ENCODE measurements at regions not wholly inside any gene's neighbourhood (a gene's known extent, or its start where the extent isn't known, plus 50 kb on each side); places are given as distances from the start of the nearest gene placed in this dataset.

DNA sequence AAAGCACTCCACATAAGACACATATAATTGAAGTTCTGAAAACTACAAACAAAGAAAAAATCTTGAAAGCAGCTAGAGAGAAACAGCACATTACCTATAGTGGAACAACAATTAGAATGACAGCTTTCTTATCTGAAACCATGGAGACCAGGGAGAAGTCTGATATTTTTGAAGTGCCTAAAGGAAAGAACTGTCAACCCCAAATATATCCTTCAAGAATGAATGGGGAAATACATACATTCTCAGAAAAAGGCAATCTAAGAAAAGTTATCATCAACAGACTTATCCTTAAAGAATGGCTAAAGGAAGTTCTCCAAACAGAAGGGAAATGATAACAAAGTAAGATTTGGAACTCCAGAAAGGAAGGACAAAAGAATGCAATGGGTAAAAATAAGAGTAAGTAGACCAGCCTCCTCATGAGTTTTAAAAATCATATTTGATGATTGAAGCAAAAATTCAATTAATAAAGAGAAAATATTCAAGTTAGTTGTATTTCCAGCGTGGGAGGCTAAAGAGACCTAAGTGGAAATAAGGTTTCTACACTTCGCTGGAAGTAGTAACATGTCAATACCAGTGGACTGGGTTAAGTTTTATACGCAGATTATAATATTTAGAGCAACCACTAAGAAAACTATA is 170.8 kb upstream of the SAMSN1 start:
- no peak for DNase-seq

DNA sequence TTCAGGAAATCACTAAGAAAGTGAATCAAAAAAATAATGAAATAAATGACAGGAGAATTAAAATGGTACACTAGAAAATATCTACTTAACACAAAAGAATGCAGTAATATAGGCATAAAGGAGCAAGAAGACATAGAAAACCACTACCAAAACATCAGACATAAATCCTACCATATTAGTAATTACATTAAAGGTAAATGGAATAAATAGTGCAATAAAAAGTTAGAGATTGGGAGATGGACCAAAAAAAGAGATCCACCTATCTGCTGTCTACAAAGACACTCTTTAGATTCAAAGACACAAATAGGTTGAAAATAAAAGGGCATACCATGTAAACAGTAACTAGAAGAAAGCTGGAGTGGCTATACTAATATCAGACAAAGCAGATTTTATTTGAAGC is 167.0 kb upstream of the SAMSN1 start:
- no peak for DNase-seq

DNA sequence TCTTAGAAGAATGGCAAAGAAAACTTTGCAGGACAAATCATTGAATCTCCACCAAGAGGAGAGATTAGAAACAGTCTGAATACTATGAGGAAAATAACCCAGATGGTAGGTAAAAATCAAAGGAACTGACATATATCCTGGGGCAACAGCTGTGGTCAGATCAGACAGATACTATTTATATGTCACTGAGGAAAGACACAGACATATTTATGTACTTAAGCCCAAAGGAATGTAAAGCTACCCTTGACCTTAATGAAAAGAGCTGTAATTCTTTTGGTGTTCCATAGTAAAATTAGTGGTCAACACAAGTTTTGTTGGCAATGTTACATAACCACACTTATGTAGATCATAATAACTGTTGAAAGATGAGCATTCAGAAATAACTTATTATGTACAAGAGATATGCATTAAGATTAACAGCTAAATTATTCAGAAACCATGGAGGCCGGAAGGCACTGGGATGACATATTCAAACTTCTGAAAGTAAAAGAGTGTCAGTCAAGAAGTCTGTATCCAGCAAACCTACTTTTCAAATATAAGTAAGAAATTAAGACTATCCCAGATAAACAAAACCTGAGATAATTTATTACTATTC is 166.1 kb upstream of the SAMSN1 start:
- DNase-seq, result no peak

DNA sequence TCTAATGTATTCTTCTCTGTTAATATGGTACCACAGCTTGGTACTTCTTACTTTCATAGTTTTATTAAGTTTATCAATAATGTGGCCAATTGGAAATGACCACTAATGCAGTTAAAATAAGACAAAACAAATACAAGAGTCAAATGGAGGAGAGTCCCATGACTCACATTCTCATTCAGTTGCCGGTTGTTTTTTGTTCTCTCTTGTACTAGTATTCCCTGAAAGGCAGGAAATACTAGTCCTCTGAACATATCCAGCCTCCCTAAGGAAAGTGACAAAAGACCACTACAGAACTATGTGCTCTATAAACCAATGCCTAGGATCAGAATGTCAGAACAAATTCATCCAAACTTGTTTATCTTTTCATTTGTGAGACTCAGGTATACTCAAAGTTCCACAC is 165.2 kb upstream of the SAMSN1 start:
- DNase-seq, result no peak

DNA sequence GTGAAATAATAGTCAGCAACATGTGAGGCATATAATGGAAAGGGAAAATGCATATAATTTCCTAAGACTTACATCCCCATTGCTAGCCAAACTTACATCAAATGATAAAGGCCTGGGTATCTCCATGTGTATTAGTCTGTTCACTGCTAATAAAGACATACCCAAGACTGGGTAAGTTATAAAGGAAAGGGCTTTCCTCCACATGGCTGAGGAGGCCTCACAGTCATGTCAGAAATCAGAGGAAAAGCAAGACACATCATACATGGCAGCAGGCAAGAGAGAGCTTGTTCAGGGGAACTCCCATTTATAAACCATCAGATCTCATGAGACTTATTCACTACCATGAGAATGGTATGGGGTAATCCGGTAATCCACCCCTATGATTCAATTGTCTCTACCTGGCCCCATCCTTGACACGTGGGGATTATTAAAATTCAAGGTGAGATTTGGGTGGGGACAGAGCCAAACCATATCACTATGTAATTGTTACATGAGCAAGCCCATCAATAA is 161.5 kb upstream of the SAMSN1 start:
- DNase-seq, result no peak

GRCh38 chr21:14706712-14707510 is 160.8 kb upstream of the SAMSN1 start:
- DNase-seq, result peak; percentile 10

DNA sequence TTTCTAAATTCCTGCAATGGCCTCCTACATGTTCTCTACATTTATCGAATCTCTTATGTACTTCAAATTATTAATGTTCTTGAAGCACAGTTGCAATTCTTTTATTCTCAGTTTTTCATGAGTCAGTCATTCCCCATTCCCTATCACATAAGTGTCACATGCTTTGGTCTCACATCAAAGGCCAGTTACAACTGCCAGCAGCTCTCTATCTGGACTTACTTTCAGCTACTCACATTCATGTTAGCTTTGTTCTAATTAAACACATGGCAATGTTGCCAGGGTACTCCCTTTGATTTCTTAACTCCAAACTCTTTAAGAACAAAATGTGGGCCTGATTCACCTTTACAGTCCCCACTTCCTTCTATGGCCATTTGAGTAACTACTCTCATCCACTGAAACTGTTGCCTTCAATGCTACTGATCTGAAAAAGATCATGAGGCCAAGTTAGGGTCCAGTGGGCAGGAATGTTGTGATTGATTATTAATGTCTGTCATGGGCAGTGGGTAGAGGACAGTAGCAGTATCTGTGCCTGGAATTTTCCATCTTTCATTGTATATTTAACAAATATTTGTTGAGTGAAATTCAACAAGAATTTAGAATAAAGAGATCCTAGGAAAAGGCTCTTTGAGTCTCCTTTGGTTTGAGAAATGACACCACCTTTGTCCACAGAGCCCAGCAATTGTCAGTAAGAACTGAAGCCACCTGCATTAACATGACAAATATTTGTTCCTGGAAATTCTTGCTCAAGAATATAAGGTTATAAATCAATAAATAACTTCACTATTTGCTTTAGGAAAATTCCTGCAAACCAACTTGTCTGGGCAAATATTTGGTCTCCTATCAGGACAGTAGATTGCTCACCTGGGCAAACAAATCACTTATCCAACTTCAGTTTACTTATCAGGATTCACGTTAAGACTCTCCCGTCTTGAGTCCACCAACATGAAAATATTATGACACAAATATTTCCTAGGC is 153.6 kb upstream of the SAMSN1 start:
- DNase-seq, result no peak

DNA sequence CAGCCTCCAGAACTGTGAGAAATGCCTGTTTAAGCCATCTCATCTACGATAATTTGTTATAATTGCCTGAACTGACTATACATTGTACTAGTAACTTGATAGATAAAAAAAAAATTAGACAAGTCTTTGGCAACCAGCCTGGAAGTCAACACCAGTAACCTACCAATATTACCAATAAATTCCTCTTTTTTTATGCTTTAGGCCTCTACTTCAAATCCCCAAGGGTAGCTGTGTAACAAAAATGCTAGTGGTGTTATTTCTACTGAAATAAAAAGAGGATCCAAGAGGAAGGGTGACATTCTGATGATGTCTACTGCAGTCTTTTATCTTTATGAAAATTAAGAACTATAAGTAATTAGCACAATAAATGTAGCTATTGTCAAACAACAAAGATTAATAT is 151.7 kb upstream of the SAMSN1 start:
- DNase-seq, result no peak

GRCh38 chr21:14694817-14695216 is 148.7 kb upstream of the SAMSN1 start:
- no peak for DNase-seq

DNA sequence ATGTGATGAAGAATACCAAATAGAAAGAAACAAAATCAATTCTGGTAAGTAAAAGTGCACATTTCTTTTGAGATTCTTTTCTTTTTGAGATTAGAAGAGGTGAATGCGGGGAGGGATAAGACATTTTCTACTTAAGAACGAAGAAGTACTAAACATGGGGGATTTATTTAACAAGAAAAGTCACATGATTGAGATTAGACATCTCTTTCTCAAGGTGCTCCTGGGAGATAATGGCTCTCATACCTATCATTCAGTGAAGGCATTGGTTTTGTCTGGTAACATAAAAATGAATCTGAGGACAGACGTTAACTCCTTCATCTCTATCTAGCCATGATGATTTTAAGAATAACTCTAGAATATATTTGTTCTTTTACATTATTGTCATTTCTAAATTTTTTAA is 147.9 kb upstream of the SAMSN1 start:
- DNase-seq, result no peak

DNA sequence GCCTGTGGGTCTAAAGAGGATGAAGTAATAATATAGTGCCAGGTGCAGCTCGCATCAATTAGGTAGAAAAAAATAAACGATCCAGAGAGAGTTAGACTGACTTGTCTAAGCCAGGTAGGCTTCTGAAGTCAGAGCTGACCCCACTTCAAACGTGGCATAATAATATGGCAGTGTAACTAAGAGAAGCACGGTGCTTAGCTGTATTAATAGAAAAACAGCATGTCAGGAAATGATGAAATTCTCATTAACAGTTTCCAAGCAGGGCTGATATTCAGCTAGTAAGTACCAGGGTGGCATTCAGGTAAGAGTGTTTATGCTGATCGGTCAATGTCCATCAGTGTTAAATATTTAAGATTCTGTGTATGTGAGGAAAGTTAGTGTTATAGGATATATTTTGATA is 145.8 kb upstream of the SAMSN1 start:
- DNase-seq, result peak; percentile 24

- peak; percentile 10 for DNase-seq
Observed at GRCh38 chr21:14690886-14691285, 144.8 kb upstream of the SAMSN1 start.

DNA sequence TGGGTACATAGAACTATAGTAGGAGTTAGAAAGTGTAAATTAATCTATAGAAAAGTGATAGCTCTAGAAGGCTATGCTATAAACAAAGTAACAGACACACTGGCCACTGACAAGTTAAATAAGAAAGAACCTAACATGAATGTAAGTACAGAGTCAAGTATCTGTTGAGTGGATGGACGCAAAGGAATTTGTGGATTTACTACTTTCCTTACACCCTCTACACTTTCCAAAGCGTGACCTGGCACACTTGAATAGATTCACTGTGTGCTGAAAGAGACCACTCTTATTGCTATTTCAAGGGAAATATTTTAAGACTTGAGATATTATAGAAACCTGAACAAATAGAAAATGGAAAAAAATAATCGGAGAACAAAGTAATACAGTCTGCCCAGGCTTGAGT is 142.8 kb upstream of the SAMSN1 start:
- no peak for DNase-seq

DNA sequence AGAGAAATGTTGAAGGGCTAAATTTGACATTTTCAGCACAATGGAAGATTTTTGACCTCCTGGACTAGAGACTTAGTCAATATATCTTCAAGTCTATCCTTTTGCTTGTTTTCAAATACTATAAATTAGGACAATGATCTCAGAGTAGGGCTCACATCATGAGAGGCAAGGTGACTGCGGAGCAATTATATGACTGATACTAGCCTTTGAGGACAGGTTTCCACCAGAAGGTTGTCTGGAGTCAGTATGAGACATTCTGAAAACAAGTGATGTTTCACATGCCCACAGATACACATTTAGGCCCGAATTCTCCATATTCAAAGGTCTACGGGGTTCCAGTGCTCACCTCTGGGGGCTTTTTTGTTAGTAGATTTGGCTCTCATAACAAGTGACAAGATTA is 142.3 kb upstream of the SAMSN1 start:
- no peak for DNase-seq

GRCh38 chr21:14687268-14687625 is 141.1 kb upstream of the SAMSN1 start:
- no peak for DNase-seq

DNA sequence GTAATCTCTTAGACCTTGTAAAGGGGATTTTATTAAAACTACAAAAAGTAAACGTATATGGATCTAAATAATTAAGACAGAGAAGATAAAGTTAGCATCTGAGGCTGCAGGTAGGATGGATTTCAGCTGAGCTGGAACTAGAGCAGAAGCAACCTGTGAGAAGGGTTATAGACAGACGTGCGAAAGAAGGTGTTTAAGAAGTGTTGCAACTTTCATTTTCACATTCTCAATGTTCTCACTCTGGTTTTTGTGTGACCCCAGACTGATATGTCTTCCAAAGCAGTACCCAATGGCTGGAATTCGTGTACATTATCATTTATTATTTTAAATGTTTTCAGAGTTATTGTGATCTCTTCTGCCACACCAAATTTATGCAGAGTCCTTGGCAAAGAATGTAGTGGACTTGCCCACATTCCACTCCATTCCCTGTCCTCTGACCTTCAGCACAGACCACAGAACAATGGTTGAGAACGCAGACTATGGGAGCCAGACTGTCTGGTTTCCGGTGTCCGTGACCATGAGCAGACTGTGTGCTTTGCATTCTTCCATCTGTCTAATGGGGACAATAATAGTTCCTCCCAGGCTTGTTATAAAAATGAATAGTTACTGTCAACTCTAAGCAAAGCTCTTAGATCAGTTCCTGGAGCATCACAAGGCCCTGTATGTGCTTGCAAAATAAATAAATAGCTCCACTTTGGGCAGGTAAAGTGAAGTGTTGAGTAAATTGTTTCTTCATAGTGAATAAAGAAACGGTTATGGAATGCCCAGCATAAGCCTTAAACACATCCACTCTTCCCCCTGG is 140.6 kb upstream of the SAMSN1 start:
- no peak for DNase-seq

DNA sequence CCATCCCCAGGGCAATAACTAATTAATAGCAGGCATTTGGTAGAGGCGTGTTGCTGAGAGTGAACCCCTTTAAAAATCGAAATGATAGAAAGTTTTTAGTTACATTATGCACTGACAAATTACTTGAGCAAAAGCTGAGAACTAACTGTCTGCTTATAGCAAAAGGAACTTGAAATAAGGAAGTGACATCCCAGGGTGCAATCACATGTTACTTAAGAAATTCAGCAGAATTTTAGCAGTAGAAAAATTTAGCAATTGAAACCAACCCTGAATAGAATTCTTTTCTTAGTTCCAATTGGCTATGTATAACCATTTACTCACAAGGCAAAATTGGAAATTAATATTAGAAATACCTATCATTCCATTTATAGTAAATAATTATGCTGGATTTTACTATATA is 139.5 kb upstream of the SAMSN1 start:
- no peak for DNase-seq

DNA sequence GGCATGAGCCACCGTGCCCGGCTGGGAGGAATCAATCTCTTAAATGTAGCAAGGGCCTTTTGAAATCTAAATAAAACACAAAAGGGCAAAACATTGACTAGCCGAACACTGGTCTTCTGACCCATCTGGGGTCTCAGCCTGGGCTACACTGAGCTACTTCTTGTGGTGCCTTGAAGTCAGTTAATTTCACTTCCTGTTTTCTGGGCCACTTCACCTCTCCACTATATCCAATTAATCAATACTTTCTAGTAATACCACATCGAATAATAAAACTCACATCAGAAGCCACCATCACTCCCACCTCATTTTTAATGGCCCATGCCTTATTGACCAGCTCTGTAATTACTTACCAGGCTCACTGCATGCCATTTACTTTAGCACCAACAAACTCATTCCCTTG is 138.0 kb upstream of the SAMSN1 start:
- DNase-seq, result no peak

DNA sequence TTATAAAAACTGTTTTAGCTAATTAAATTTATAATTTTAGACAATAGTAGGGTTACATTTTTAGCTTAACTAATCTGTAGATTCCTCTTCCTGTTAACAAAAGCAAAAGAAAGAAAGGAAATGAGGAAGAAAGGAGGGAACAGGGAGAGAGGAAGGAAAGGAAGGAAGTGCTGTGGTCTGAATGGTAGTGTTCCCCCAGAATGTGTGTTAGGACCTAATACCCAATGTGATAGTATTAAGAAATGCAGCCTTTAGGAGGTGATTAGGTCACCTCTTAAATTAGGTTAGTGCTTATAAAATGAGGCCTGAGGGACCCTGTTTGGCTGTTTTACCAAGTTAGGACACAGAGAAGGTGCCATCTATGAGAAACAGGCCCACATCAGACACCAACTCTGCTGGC is 136.9 kb upstream of the SAMSN1 start:
- no peak for DNase-seq

DNA sequence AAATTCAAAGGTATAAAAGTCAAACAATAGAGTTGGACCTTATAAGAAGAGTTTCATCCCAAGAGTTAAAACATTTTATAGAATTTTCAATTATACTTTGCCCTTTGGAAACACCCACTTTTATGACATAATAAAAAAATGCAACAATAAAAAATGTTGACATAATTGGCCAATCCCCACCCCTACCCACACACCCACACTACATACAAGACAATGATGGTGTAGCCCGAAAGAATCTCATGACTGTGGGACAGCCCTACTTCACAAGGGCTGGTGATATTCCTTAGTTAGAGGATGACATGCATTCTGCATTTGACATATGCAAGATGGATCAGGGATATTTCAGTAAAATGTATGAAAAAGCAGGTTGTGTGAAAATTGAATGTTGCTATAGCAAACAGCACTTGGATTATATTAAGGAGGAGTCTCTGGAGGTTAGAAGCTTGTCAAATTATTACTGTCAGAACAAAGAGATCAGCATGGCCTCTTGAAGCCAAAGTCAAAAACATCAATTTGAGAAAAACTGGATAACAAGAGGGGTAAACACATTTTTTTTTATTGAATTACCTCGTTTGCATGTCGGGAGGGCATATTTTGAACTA is 133.0 kb upstream of the SAMSN1 start:
- DNase-seq, result no peak

DNA sequence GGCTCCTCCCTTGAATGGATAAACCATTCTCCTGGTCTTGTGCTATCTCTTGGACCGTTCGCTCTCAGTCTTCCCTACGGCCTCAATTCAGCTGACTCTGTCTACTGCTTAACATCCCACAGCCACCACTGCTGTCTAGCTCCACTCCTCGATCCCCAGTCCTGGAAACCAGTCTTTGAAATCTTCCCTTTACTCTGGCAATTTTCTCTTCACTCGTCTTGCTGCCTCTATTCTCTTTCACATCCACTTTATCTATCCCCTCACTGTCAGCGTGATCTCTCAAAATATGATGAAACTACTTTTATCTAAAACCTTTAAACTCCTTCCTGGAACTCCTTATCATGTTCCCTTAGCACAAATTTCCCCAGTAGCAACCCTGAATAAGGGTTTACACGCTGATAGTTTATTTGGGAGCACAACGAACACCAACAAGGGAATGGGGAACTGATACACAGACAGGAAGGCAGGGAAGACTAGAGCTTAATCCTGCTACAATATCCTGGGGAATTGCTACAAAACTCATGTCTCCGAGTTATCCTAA is 131.6 kb upstream of the SAMSN1 start:
- no peak for DNase-seq
